Heart left ventricle (tissue), 16 donors: ENCODE measurements at regions not wholly inside any gene's neighbourhood (a gene's known extent, or its start where the extent isn't known, plus 50 kb on each side); places are given as distances from the start of the nearest gene placed in this dataset.

Source experiments
- ATAC-seq, 4 donors: fragments of 200-7000 bp; cut with Tn5 transposase; one replicate each; pipeline ENCODE4 v1.9.1; 2020 to 2022; ENCODE audit warnings: moderate library complexity in 4 of 4, mild to moderate bottlenecking in 3 of 4, moderate number of reproducible peaks in 1 of 4
- DNase-seq, 5 donors: peaks; one replicate each; pipeline ENCODE4 v3.0.0-alpha.2; 2020
- H3K27ac ChIP-seq, 12 donors: fragments of 200-600 bp; sonication (generic) in 4 of 12; one replicate each; pipeline versions ENCODE4 v1.5.0 to v1.8.0; 2016 to 2022; ENCODE audit warnings: mild to moderate bottlenecking in 2 of 12
- H3K27me3 ChIP-seq, 9 donors: fragments of 200-600 bp; sonication (generic) in 2 of 9; one replicate each; pipeline versions ENCODE4 v1.5.1 to v1.8.0; 2016 to 2022; ENCODE audit warnings: mild to moderate bottlenecking in 3 of 9
- H3K36me3 ChIP-seq, 9 donors: fragments of 200-600 bp; sonication (generic) in 2 of 9; one replicate each; pipeline versions ENCODE4 v1.5.0 to v1.8.0; 2018 to 2022; ENCODE audit warnings: mild to moderate bottlenecking in 2 of 9
- H3K4me1 ChIP-seq, 12 donors: fragments of 200-600 bp; sonication (generic) in 4 of 12; one replicate each; pipeline versions ENCODE4 v1.5.0 to v1.8.0; 2016 to 2022; ENCODE audit warnings: mild to moderate bottlenecking in 3 of 12
- H3K4me3 ChIP-seq, 12 donors: fragments of 200-600 bp; sonication (generic) in 4 of 12; one replicate each; pipeline versions ENCODE4 v1.5.0 to v1.8.0; 2017 to 2022; ENCODE audit warnings: mild to moderate bottlenecking in 9 of 12, moderate library complexity in 4 of 12
- H3K9me3 ChIP-seq, 12 donors: fragments of 200-600 bp; sonication (generic) in 4 of 12; one replicate each; pipeline versions ENCODE4 v1.5.0 to v1.8.0; 2016 to 2022; ENCODE audit warnings: mild to moderate bottlenecking in 1 of 12
- CTCF ChIP-seq, 12 donors: fragments of 200-600 bp; sonication (generic) in 4 of 12; IDR thresholded peaks; one replicate each; pipeline versions ENCODE4 v1.5.0 to v1.8.0; 2018 to 2022; ENCODE audit warnings: antibody characterized with exemption in 12 of 12, mild to moderate bottlenecking in 5 of 12
- POLR2A ChIP-seq, 2 donors: fragments of 450-650 bp; IDR thresholded peaks; one replicate each; pipeline ENCODE4 v1.6.1; 2017; ENCODE audit warnings: antibody characterized with exemption in 2 of 2, mild to moderate bottlenecking in 2 of 2, moderate library complexity in 2 of 2
- WGBS, 4 donors: extraction: QIAGEN DNeasy Blood & Tissue Kit in 2 of 4; methylation state at CpG; one replicate each; pipeline versions ENCODE4 v1.1.5 to v1.1.7; 2013 to 2018; 5-methylcytosine and 5-hydroxymethylcytosine counted together
- intact Hi-C, 10 donors: fragments of 100-400 bp; cut with DNase I; formaldehyde crosslinking; loops; one replicate each; pipeline versions ENCODE4 v1.11.1 to v1.14.2; 2022
- donor health status: ischemic (EF 13 %, LVEDD 7.1; RV severe dilation, severe dysfunction).
- donor health status: healthy with polysubstance abuse.
- donor health status: DM: no; HTN: yes; CAD: no.
- donor health status: DM: no; HTN: no; CAD: no.
- donor health status: ischemic (EF 25% LVEDD 6.9; RV normal size, moderate dysfunction).
- donor health status: ischemic (EF 25% LVEDD 5.7; RV mildly dilated, moderate dysfunction).
- donor health status: healthy.
- donor health status: DM: yes; HTN: yes; CAD: no.
- donor health status: ischemic (EF 35%, LVEDD 5.7; RV mildly dilated, moderate dysfunction).
- donor health status: nonischemic (EF 11% LVEDD 7.7; RV severe dilation, severe dysfunction).
- donor health status: DM: yes; HTN: yes; CAD: no.
- donor health status: PGD.
- donor health status: ischemic (EF 29% LVEDD 5.4; RV normal size, mild dysfunction).
- donor health status: nonischemic (EF 23%, LVEDD 6.1; RV moderate dilation, normal function).

GRCh38 chr16:17014484-17015121 is 456.2 kb downstream of the XYLT1 start:
- H3K4me1 ChIP-seq, result peaks cover 0 to 7% (median 0%) of the 10 kb centered on the region in 12 donors
- DNase-seq (no peak), ATAC-seq (no peak)
- 85 to 93% (median 89%) methylated on average over 6 of the region's 6 CpGs for WGBS, 4 donors
- no peak overlapping the region for H3K27ac ChIP-seq
- intact Hi-C loops, result no loop called here
- H3K36me3 ChIP-seq, result no peaks in the 10 kb centered on the region
- peaks cover 0 to 13% (median 1%) of the 10 kb centered on the region in 12 donors for H3K9me3 ChIP-seq
- no peak overlapping the region for H3K4me3 ChIP-seq
- TF ChIP-seq CTCF (IDR thresholded peaks at IDR 0.05) (no peak), POLR2A (IDR thresholded peaks at IDR 0.05) (no peak)
- peaks cover 0 to 6% (median 0%) of the 10 kb centered on the region in 9 donors for H3K27me3 ChIP-seq

GRCh38 chr16:17015702-17016101 is 455.1 kb downstream of the XYLT1 start:
- no peak for DNase-seq
- ATAC-seq, result no peak
- Histone ChIP-seq H3K27me3 (peaks cover 0 to 12% (median 0%) of the 10 kb centered on the region in 9 donors), H3K27ac (no peak overlapping the region), H3K4me1 (peaks cover 0 to 7% (median 0%) of the 10 kb centered on the region in 12 donors), H3K36me3 (no peaks in the 10 kb centered on the region), H3K9me3 (peaks cover 0 to 13% (median 1%) of the 10 kb centered on the region in 12 donors), H3K4me3 (no peak overlapping the region)
- WGBS, 4 donors, result 90 to 93% (median 92%) methylated on average over 6 of the region's 6 CpGs
- intact Hi-C loops, result no loop called here
- no peak for TF ChIP-seq POLR2A (IDR thresholded peaks at IDR 0.05)
- no peak for TF ChIP-seq CTCF (IDR thresholded peaks at IDR 0.05)

GRCh38 chr16:17017442-17017841 is 453.3 kb downstream of the XYLT1 start:
- peaks cover 0 to 7% (median 0%) of the 10 kb centered on the region in 12 donors for H3K4me1 ChIP-seq
- TF ChIP-seq CTCF (IDR thresholded peaks at IDR 0.05) (no peak), POLR2A (IDR thresholded peaks at IDR 0.05) (no peak)
- no peaks in the 10 kb centered on the region for H3K36me3 ChIP-seq
- H3K4me3 ChIP-seq, result no peak overlapping the region
- peaks cover 0 to 13% (median 0%) of the 10 kb centered on the region in 12 donors for H3K9me3 ChIP-seq
- ATAC-seq (no peak), DNase-seq (no peak)
- no peak overlapping the region for H3K27ac ChIP-seq
- intact Hi-C loops, result no loop called here
- H3K27me3 ChIP-seq, result peaks cover 0 to 23% (median 0%) of the 10 kb centered on the region in 9 donors

GRCh38 chr16:17018585-17018939 is 452.2 kb downstream of the XYLT1 start:
- WGBS, 4 donors, result 41 to 59% (median 53%) methylated on average over 4 of the region's 4 CpGs
- intact Hi-C loops, result no loop called here
- Histone ChIP-seq H3K4me1 (no peaks in the 10 kb centered on the region), H3K27ac (no peak overlapping the region), H3K9me3 (peaks cover 0 to 13% (median 0%) of the 10 kb centered on the region in 12 donors), H3K27me3 (peaks cover 0 to 23% (median 0%) of the 10 kb centered on the region in 9 donors), H3K36me3 (no peaks in the 10 kb centered on the region), H3K4me3 (no peak overlapping the region)
- ATAC-seq, result no peak
- DNase-seq, result no peak
- TF ChIP-seq CTCF (IDR thresholded peaks at IDR 0.05) (no peak), POLR2A (IDR thresholded peaks at IDR 0.05) (no peak)
